H9 (cell line): ENCODE measurements at regions not wholly inside any gene's neighbourhood (a gene's known extent, or its start where the extent isn't known, plus 50 kb on each side); places are given as distances from the start of the nearest gene placed in this dataset.

Source experiments
- DNase-seq: peaks from one replicate; pipeline ENCODE4 v3.0.0-alpha.2; 2017
- H2AFZ ChIP-seq: one replicate; pipeline ENCODE4 v1.6.1; 2013; ENCODE audit warnings: mild to moderate bottlenecking, low read length, control low read depth, moderate library complexity
- H2AK5ac ChIP-seq: 2 replicates; pipeline ENCODE4 v1.6.1; 2013; ENCODE audit warnings: low read length, control low read depth, mixed read lengths; ENCODE audit not compliant: insufficient read length
- H2BK120ac ChIP-seq: one replicate; pipeline ENCODE4 v1.6.1; 2013; ENCODE audit warnings: low read depth, mild to moderate bottlenecking, low read length, control low read depth, inconsistent platforms; ENCODE audit not compliant: poor library complexity, severe bottlenecking
- H2BK12ac ChIP-seq: 2 replicates; pipeline ENCODE4 v1.6.1; 2013; ENCODE audit warnings: low read length, control low read depth, mixed read lengths, low read depth; ENCODE audit not compliant: insufficient read length
- H2BK15ac ChIP-seq: 2 replicates; pipeline ENCODE4 v1.6.1; 2013; ENCODE audit warnings: low read depth, low read length, control low read depth
- H2BK20ac ChIP-seq: one replicate; pipeline ENCODE4 v1.6.1; 2013; ENCODE audit warnings: low read depth, mild to moderate bottlenecking, low read length, control low read depth, inconsistent platforms; ENCODE audit not compliant: poor library complexity, severe bottlenecking
- H2BK5ac ChIP-seq: 2 replicates; pipeline ENCODE4 v1.6.1; 2013; ENCODE audit warnings: low read length, control low read depth, mixed read lengths; ENCODE audit not compliant: insufficient read length
- H3K14ac ChIP-seq: 2 replicates; pipeline ENCODE4 v1.6.1; 2013; ENCODE audit warnings: low read length, control low read depth; ENCODE audit not compliant: insufficient read depth
- H3K18ac ChIP-seq: 2 replicates; pipeline ENCODE4 v1.6.1; 2013; ENCODE audit warnings: low read depth, mild to moderate bottlenecking, mixed read lengths, low read length, control low read depth; ENCODE audit not compliant: insufficient read length
- H3K23ac ChIP-seq: 2 replicates; pipeline ENCODE4 v1.6.1; 2013; ENCODE audit warnings: low read length, control low read depth, mixed read lengths, low read depth; ENCODE audit not compliant: insufficient read length
- H3K23me2 ChIP-seq: 2 replicates; pipeline ENCODE4 v1.6.1; 2013; ENCODE audit warnings: low read depth, mild to moderate bottlenecking, mixed read lengths, low read length, control low read depth; ENCODE audit not compliant: insufficient read length, poor library complexity, severe bottlenecking
- H3K27ac ChIP-seq: 2 replicates; pipeline ENCODE4 v1.5.1; 2013; ENCODE audit warnings: low read length, control low read depth, mixed read lengths, low read depth; ENCODE audit not compliant: insufficient read length
- H3K27me3 ChIP-seq: 2 replicates; pipeline ENCODE4 v1.6.1; 2013; ENCODE audit warnings: low read length, control low read depth, inconsistent platforms; ENCODE audit not compliant: insufficient read depth
- H3K4ac ChIP-seq: 2 replicates; pipeline ENCODE4 v1.6.1; 2013; ENCODE audit warnings: low read depth, mild to moderate bottlenecking, control low read depth, inconsistent platforms, low read length, moderate library complexity
- H3K4me1 ChIP-seq: 2 replicates; pipeline ENCODE4 v1.6.1; 2013; ENCODE audit warnings: low read length, control low read depth, inconsistent platforms; ENCODE audit not compliant: insufficient read depth
- H3K4me2 ChIP-seq: 2 replicates; pipeline ENCODE4 v1.6.1; 2013; ENCODE audit warnings: low read length, control low read depth, mixed read lengths; ENCODE audit not compliant: insufficient read length, insufficient read depth
- H3K56ac ChIP-seq: 2 replicates; pipeline ENCODE4 v1.6.1; 2013; ENCODE audit warnings: low read depth, mild to moderate bottlenecking, mixed read lengths, low read length, control low read depth; ENCODE audit not compliant: insufficient read length
- H3K79me1 ChIP-seq: 2 replicates; pipeline ENCODE4 v1.6.1; 2013; ENCODE audit warnings: low read depth, mild to moderate bottlenecking, moderate library complexity, low read length, control low read depth, inconsistent platforms; ENCODE audit not compliant: insufficient read depth, poor library complexity, severe bottlenecking
- H3K79me2 ChIP-seq: 2 replicates; pipeline ENCODE4 v1.6.1; 2013; ENCODE audit warnings: low read length, control low read depth, inconsistent platforms; ENCODE audit not compliant: insufficient read depth
- H3K9ac ChIP-seq: 2 replicates; pipeline ENCODE4 v1.6.1; 2013; ENCODE audit warnings: low read length, control low read depth, mixed read lengths; ENCODE audit not compliant: insufficient read length; ENCODE audit errors: extremely low read depth
- H3K9me3 ChIP-seq: one replicate; pipeline ENCODE4 v1.6.1; 2013; ENCODE audit warnings: low read depth, low read length, inconsistent platforms; ENCODE audit not compliant: control insufficient read depth
- H3T11ph ChIP-seq: one replicate; pipeline ENCODE4 v1.6.1; 2013; ENCODE audit warnings: mild to moderate bottlenecking, low read length, control low read depth, inconsistent platforms
- H4K20me1 ChIP-seq: one replicate; pipeline ENCODE4 v1.6.1; 2013; ENCODE audit not compliant: control insufficient read depth, insufficient read length, insufficient read depth
- H4K5ac ChIP-seq: 2 replicates; pipeline ENCODE4 v1.6.1; 2013; ENCODE audit warnings: low read depth, mild to moderate bottlenecking, mixed read lengths, low read length, control low read depth; ENCODE audit not compliant: insufficient read length
- H4K8ac ChIP-seq: replicated peaks from 2 replicates; pipeline ENCODE4 v1.6.1; 2013; ENCODE audit warnings: low read length, control low read depth, mixed read lengths, low read depth; ENCODE audit not compliant: insufficient read length
- H4K91ac ChIP-seq: 2 replicates; pipeline ENCODE4 v1.6.1; 2013; ENCODE audit warnings: low read depth, mild to moderate bottlenecking, moderate library complexity, mixed read lengths, low read length, control low read depth; ENCODE audit not compliant: insufficient read length
- H3K27ac Mint-ChIP-seq, 3 experiments: 2 replicates in 2 of 3; 3 replicates in 1 of 3; pipeline ENCODE4 v1.8.0; 2020 to 2021; ENCODE audit warnings: mixed read lengths in 3 of 3, mild to moderate bottlenecking in 1 of 3, moderate library complexity in 1 of 3
- H3K27me3 Mint-ChIP-seq: 2 replicates; pipeline ENCODE4 v1.8.0; 2021; ENCODE audit warnings: low read depth, mild to moderate bottlenecking, moderate library complexity, mixed read lengths
- H3K36me3 Mint-ChIP-seq, 3 experiments: 2 replicates in 2 of 3; 3 replicates in 1 of 3; pipeline ENCODE4 v1.8.0; 2020 to 2021; ENCODE audit warnings: low read depth in 3 of 3, mixed read lengths in 3 of 3; ENCODE audit not compliant: insufficient read depth in 1 of 3
- H3K4me1 Mint-ChIP-seq, 2 experiments: 2 replicates each; pipeline ENCODE4 v1.8.0; 2020; ENCODE audit warnings: mixed read lengths in 2 of 2
- H3K4me3 Mint-ChIP-seq, 2 experiments: 2 replicates in 1 of 2; 3 replicates in 1 of 2; pipeline ENCODE4 v1.8.0; 2020 to 2021; ENCODE audit warnings: mild to moderate bottlenecking in 2 of 2, mixed read lengths in 2 of 2, moderate library complexity in 1 of 2
- H3K9me3 Mint-ChIP-seq, 2 experiments: 2 replicates in 1 of 2; 3 replicates in 1 of 2; pipeline ENCODE4 v1.8.0; 2020; ENCODE audit warnings: mild to moderate bottlenecking in 2 of 2, mixed read lengths in 2 of 2, moderate library complexity in 1 of 2
- CTCF ChIP-seq: fragments of 200-600 bp; sonication (generic); conservative IDR thresholded peaks from 3 replicates; pipeline ENCODE4 v1.8.0; 2021; ENCODE audit warnings: antibody characterized with exemption, mild to moderate bottlenecking
- WGBS: extraction: QIAGEN DNeasy Blood & Tissue Kit; methylation state at CpG from one replicate; pipeline ENCODE4 v1.1.7; 2013; ENCODE audit warnings: missing lambda C conversion rate, low lambda C conversion rate, mixed read lengths; ENCODE audit not compliant: insufficient read length; ENCODE audit errors: extremely low coverage; 5-methylcytosine and 5-hydroxymethylcytosine counted together

DNA sequence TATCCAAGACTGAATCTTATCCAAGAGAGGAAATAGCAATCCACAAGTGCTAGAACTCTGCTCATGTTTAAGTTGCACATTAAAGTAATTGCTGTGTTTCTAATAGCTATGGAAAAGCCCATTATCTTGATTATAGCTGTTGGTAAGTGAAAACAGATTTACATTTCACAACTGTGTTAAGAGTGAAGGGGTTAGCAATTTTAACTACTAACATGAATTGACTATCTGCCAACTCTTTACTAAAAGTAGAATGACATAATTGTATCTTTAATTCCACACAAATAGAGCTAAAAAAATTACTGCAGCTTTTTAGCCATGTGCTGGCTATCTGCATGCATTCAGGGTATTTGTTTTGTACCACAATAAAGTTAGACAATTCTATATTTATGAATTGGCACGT lies 277.9 kb upstream of the IRAK1BP1 start:
- Histone ChIP-seq H3K9me3 (no peaks in the 10 kb centered on the region), H3K23ac (no peak overlapping the region), H3K4ac (no peak overlapping the region), H2BK12ac (no peak overlapping the region), H3T11ph (no peak overlapping the region), H3K23me2 (no peaks in the 10 kb centered on the region), H4K91ac (no peak overlapping the region), H3K14ac (no peak overlapping the region), H4K20me1 (no peaks in the 10 kb centered on the region), H3K79me2 (no peaks in the 10 kb centered on the region), H3K27me3 (no peaks in the 10 kb centered on the region), H2BK20ac (no peak overlapping the region), H3K4me2 (no peak overlapping the region), H4K8ac (no peak overlapping the region), H3K79me1 (no peaks in the 10 kb centered on the region), H3K27ac (no peak overlapping the region), H2BK120ac (no peak overlapping the region), H2BK5ac (no peak overlapping the region), H2BK15ac (no peak overlapping the region), H3K56ac (no peak overlapping the region), H2AK5ac (no peak overlapping the region), H4K5ac (no peak overlapping the region), H3K9ac (no peak overlapping the region), H2AFZ (no peak overlapping the region), H3K4me1 (no peaks in the 10 kb centered on the region), H3K18ac (no peak overlapping the region)
- DNase-seq: no peak
- no peak for TF ChIP-seq CTCF
- Mint-ChIP-seq H3K27me3 (no peaks in the 10 kb centered on the region), H3K27ac (no peak overlapping the region), H3K4me1 (no peaks in the 10 kb centered on the region), H3K9me3 (no peaks in the 10 kb centered on the region; a peak in 1 of 5 replicates), H3K4me3 (no peak overlapping the region), H3K36me3 (peaks cover 0 to 4% (median 0%) of the 10 kb centered on the region in 3 experiments; a peak in 2 of 7 replicates)
- no CpG with 5 or more reads among the region's 1 CpG for WGBS
